ENCODE measurements at regions not wholly inside any gene's neighbourhood (a gene's known extent, or its start where the extent isn't known, plus 50 kb on each side); places are given as distances from the start of the nearest gene placed in this dataset.

GRCh38 chr6:6377621-6378020, 57.2 kb upstream of the F13A1 start:
- no peak for TF ChIP-seq CTCF (IDR thresholded peaks at IDR 0.05; ENCODE audit: insufficient read depth, low read length, poor library complexity, severe bottlenecking)
- TF ChIP-seq EZH2phosphoT487 (conservative IDR thresholded peaks at IDR 0.05; ENCODE audit: low read length) = no peak
